ENCODE measurements at regions not wholly inside any gene's neighbourhood (a gene's known extent, or its start where the extent isn't known, plus 50 kb on each side); places are given as distances from the start of the nearest gene placed in this dataset.

DNA sequence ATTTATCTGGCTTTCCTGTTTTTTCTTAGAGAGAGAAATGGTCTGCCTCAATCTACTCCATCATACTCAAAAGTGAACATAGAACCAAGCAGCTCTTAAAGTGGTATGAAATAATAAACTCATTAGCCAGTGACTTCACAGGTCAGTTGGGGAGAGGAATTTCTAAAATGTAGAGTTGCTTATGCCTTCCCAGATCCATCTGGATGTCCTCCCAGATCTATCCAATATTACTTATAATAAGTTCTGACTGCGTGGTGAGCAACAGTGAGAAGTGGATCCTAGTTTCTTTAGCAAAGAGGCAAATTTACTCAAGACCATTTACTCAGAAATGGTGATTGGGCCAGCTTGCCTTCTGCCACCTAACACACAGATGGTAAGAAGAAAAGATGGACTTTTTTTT lies 748.0 kb downstream of the PCDH18 start:
- H2AFZ ChIP-seq (ENCODE audit: control insufficient read depth, low read depth, low read length): no peak overlapping the region
- no peaks in the 10 kb centered on the region for H3K4me1 ChIP-seq (ENCODE audit: control insufficient read depth, insufficient read depth, low read length)
- no peaks in the 10 kb centered on the region for H3K36me3 ChIP-seq (ENCODE audit: control insufficient read depth in 2 of 2, insufficient read depth in 2 of 2, low read length in 1 of 2)
- ChIA-PET RAD21 (ENCODE audit: unreplicated experiment) (no interaction called here), CTCF (no interaction called here), POLR2A (no interaction called here), SMC1A (ENCODE audit: uncharacterized antibody, unreplicated experiment) (no interaction called here)
- DNase-seq (ENCODE audit: low read depth, low spot score) (no peak), ATAC-seq (no peak), FAIRE-seq (no peak)
- no peak overlapping the region for H3K4me3 ChIP-seq
- no peaks in the 10 kb centered on the region for H3K27me3 ChIP-seq (replicated peaks in 1 of 2; ENCODE audit: control insufficient read depth in 2 of 2, insufficient read depth in 2 of 2, low read length in 1 of 2)
- no peak overlapping the region for H3K4me2 ChIP-seq (ENCODE audit: control insufficient read depth, insufficient read depth)
- H3K9ac ChIP-seq (ENCODE audit: control insufficient read depth, insufficient read depth, low read length): no peak overlapping the region
- H3K79me2 ChIP-seq (ENCODE audit: control insufficient read depth, insufficient read depth, low read length): no peaks in the 10 kb centered on the region
- TF ChIP-seq CBX5 (IDR thresholded peaks at IDR 0.05; ENCODE audit: low read depth) (no peak), TARDBP (IDR thresholded peaks at IDR 0.05; ENCODE audit: borderline replicate concordance) (no peak), IRF4 (IDR thresholded peaks at IDR 0.05; ENCODE audit: low read depth, low read length) (no peak), SIX5 (IDR thresholded peaks at IDR 0.05; ENCODE audit: low read depth, low read length, severe bottlenecking) (no peak)
- TF ChIP-seq, protein P1, sequence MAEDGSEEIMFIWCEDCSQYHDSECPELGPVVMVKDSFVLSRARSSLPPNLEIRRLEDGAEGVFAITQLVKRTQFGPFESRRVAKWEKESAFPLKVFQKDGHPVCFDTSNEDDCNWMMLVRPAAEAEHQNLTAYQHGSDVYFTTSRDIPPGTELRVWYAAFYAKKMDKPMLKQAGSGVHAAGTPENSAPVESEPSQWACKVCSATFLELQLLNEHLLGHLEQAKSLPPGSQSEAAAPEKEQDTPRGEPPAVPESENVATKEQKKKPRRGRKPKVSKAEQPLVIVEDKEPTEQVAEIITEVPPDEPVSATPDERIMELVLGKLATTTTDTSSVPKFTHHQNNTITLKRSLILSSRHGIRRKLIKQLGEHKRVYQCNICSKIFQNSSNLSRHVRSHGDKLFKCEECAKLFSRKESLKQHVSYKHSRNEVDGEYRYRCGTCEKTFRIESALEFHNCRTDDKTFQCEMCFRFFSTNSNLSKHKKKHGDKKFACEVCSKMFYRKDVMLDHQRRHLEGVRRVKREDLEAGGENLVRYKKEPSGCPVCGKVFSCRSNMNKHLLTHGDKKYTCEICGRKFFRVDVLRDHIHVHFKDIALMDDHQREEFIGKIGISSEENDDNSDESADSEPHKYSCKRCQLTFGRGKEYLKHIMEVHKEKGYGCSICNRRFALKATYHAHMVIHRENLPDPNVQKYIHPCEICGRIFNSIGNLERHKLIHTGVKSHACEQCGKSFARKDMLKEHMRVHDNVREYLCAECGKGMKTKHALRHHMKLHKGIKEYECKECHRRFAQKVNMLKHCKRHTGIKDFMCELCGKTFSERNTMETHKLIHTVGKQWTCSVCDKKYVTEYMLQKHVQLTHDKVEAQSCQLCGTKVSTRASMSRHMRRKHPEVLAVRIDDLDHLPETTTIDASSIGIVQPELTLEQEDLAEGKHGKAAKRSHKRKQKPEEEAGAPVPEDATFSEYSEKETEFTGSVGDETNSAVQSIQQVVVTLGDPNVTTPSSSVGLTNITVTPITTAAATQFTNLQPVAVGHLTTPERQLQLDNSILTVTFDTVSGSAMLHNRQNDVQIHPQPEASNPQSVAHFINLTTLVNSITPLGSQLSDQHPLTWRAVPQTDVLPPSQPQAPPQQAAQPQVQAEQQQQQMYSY (CRISPR knock-in tag; IDR thresholded peaks at IDR 0.05): no peak
- in situ Hi-C loops (cut with MboI): no loop called here
- H4K20me1 ChIP-seq (ENCODE audit: control insufficient read depth, insufficient read depth): no peaks in the 10 kb centered on the region
- intact Hi-C loops (cut with micrococcal nuclease; ENCODE audit: unreplicated experiment): no loop called here
- H3K27ac ChIP-seq (ENCODE audit: control insufficient read depth, insufficient read depth): no peak overlapping the region
- 0% methylated on average over 1 of the region's 1 CpG for WGBS (ENCODE audit: insufficient coverage, insufficient replicate concordance, low lambda C conversion rate, missing lambda C conversion rate)
- no TSS peak for BruUV-seq (replicated peaks)
- no peaks in the 10 kb centered on the region for H3K9me3 ChIP-seq (replicated peaks; ENCODE audit: control insufficient read depth, insufficient read depth, low read length)

DNA sequence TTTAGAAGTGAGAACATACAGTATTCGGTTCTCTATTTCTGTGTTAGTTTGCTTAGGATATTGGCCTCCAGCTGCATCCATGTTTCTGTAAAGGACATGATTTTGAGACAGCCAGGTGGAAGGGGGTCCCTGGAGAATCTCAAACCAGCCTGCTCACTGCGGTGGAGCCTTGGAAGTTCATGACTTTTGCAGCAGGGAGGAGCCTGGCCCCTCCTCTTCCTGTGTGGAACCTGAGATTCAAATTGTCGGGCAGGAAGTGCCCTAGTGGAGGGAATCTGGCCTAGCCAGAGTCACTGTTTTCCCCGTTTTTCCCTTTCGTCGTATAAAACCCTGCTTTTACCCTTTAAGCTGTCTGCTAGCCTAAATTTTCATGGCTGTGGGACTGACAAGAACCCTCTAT lies 762.6 kb downstream of the PCDH18 start:
- ChIA-PET CTCF (no interaction called here), POLR2A (no interaction called here), RAD21 (ENCODE audit: unreplicated experiment) (no interaction called here), SMC1A (ENCODE audit: uncharacterized antibody, unreplicated experiment) (no interaction called here)
- WGBS (ENCODE audit: insufficient coverage, insufficient replicate concordance, low lambda C conversion rate, missing lambda C conversion rate): 57% methylated on average over 6 of the region's 6 CpGs
- no peak overlapping the region for H3K27ac ChIP-seq (ENCODE audit: control insufficient read depth, insufficient read depth)
- no peaks in the 10 kb centered on the region for H3K79me2 ChIP-seq (ENCODE audit: control insufficient read depth, insufficient read depth, low read length)
- H3K9me3 ChIP-seq (replicated peaks; ENCODE audit: control insufficient read depth, insufficient read depth, low read length): no peaks in the 10 kb centered on the region
- no peaks in the 10 kb centered on the region for H3K27me3 ChIP-seq (replicated peaks in 1 of 2; ENCODE audit: control insufficient read depth in 2 of 2, insufficient read depth in 2 of 2, low read length in 1 of 2)
- ATAC-seq (no peak), DNase-seq (ENCODE audit: low read depth, low spot score) (no peak), FAIRE-seq (no peak)
- no peak overlapping the region for H3K4me3 ChIP-seq
- intact Hi-C loops (cut with micrococcal nuclease; ENCODE audit: unreplicated experiment): no loop called here
- in situ Hi-C loops (cut with MboI): no loop called here
- H3K4me1 ChIP-seq (ENCODE audit: control insufficient read depth, insufficient read depth, low read length): no peaks in the 10 kb centered on the region
- H3K4me2 ChIP-seq (ENCODE audit: control insufficient read depth, insufficient read depth): no peak overlapping the region
- no TSS peak for BruUV-seq (replicated peaks)
- no peak overlapping the region for H3K9ac ChIP-seq (ENCODE audit: control insufficient read depth, insufficient read depth, low read length)
- no peak overlapping the region for H2AFZ ChIP-seq (ENCODE audit: control insufficient read depth, low read depth, low read length)
- H3K36me3 ChIP-seq (ENCODE audit: control insufficient read depth in 2 of 2, insufficient read depth in 2 of 2, low read length in 1 of 2): no peaks in the 10 kb centered on the region
- no peaks in the 10 kb centered on the region for H4K20me1 ChIP-seq (ENCODE audit: control insufficient read depth, insufficient read depth)
- TF ChIP-seq, protein P2, sequence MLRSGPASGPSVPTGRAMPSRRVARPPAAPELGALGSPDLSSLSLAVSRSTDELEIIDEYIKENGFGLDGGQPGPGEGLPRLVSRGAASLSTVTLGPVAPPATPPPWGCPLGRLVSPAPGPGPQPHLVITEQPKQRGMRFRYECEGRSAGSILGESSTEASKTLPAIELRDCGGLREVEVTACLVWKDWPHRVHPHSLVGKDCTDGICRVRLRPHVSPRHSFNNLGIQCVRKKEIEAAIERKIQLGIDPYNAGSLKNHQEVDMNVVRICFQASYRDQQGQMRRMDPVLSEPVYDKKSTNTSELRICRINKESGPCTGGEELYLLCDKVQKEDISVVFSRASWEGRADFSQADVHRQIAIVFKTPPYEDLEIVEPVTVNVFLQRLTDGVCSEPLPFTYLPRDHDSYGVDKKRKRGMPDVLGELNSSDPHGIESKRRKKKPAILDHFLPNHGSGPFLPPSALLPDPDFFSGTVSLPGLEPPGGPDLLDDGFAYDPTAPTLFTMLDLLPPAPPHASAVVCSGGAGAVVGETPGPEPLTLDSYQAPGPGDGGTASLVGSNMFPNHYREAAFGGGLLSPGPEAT (IDR thresholded peaks at IDR 0.05; ENCODE audit: low read depth): no peak
- no peak for TF ChIP-seq KAT2A (conservative IDR thresholded peaks at IDR 0.05; ENCODE audit: control insufficient read depth, low read depth, low read length)
- TF ChIP-seq MTA2 (IDR thresholded peaks at IDR 0.05; ENCODE audit: low read depth): no peak
- TF ChIP-seq, protein P3, sequence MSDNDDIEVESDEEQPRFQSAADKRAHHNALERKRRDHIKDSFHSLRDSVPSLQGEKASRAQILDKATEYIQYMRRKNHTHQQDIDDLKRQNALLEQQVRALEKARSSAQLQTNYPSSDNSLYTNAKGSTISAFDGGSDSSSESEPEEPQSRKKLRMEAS (IDR thresholded peaks at IDR 0.05; ENCODE audit: low read depth, low read length): no peak
- TF ChIP-seq RUNX3 (IDR thresholded peaks at IDR 0.05; ENCODE audit: low read length): no peak
- no peak for TF ChIP-seq JUND (IDR thresholded peaks at IDR 0.05; ENCODE audit: low read depth, low read length)
- TF ChIP-seq ESRRA (IDR thresholded peaks at IDR 0.05; ENCODE audit: low read length): no peak
